ENCODE measurements at regions not wholly inside any gene's neighbourhood (a gene's known extent, or its start where the extent isn't known, plus 50 kb on each side); places are given as distances from the start of the nearest gene placed in this dataset.

- no peaks in the 10 kb centered on the region for H3K9me3 Mint-ChIP-seq
- H3K4me3 Mint-ChIP-seq = no peak overlapping the region
- peaks cover 17% of the 10 kb centered on the region for H3K27me3 Mint-ChIP-seq
- ATAC-seq = no peak
- no peaks in the 10 kb centered on the region for H3K4me1 Mint-ChIP-seq
- no peak for DNase-seq
- no peak overlapping the region for H3K27ac Mint-ChIP-seq
Observed at GRCh38 chr11:105241136-105241535, 101.6 kb upstream of the CARD18 start.

GRCh38 chr11:105236664-105237063 is 97.1 kb upstream of the CARD18 start:
- no peak for DNase-seq
- H3K27me3 Mint-ChIP-seq = no peaks in the 10 kb centered on the region
- H3K4me1 Mint-ChIP-seq = no peaks in the 10 kb centered on the region
- no peaks in the 10 kb centered on the region for H3K9me3 Mint-ChIP-seq
- ATAC-seq = no peak
- no peak overlapping the region for H3K4me3 Mint-ChIP-seq
- H3K27ac Mint-ChIP-seq = no peak overlapping the region

- no peak for DNase-seq
- H3K27me3 Mint-ChIP-seq = no peaks in the 10 kb centered on the region
Observed at GRCh38 chr11:105233285-105233684, 93.7 kb upstream of the CARD18 start.

GRCh38 chr11:105232021-105232420 is 92.5 kb upstream of the CARD18 start:
- H3K27me3 Mint-ChIP-seq = no peaks in the 10 kb centered on the region
- no peak overlapping the region for H3K4me3 Mint-ChIP-seq
- H3K4me1 Mint-ChIP-seq = no peaks in the 10 kb centered on the region
- H3K9me3 Mint-ChIP-seq = no peaks in the 10 kb centered on the region
- ATAC-seq = no peak
- H3K27ac Mint-ChIP-seq = no peak overlapping the region
- DNase-seq = no peak

More at GRCh38 chr11:105233285-105233684, 93.7 kb upstream of the CARD18 start:
- no peaks in the 10 kb centered on the region for H3K9me3 Mint-ChIP-seq
- no peak overlapping the region for H3K27ac Mint-ChIP-seq
- no peak overlapping the region for H3K4me3 Mint-ChIP-seq
- ATAC-seq = no peak
- no peaks in the 10 kb centered on the region for H3K4me1 Mint-ChIP-seq

- no peak overlapping the region for H3K4me3 Mint-ChIP-seq
Observed at GRCh38 chr11:105230586-105230985, 91.0 kb upstream of the CARD18 start.

GRCh38 chr11:105229761-105230160 is 90.2 kb upstream of the CARD18 start:
- no peak overlapping the region for H3K4me3 Mint-ChIP-seq
- H3K4me1 Mint-ChIP-seq = no peaks in the 10 kb centered on the region
- H3K27ac Mint-ChIP-seq = no peak overlapping the region
- peaks cover 6% of the 10 kb centered on the region for H3K27me3 Mint-ChIP-seq
- no peaks in the 10 kb centered on the region for H3K9me3 Mint-ChIP-seq
- DNase-seq = no peak
- ATAC-seq = no peak

More at GRCh38 chr11:105230586-105230985, 91.0 kb upstream of the CARD18 start:
- Mint-ChIP-seq H3K27ac (no peak overlapping the region), H3K4me1 (no peaks in the 10 kb centered on the region), H3K27me3 (no peaks in the 10 kb centered on the region), H3K9me3 (no peaks in the 10 kb centered on the region)
- DNase-seq (no peak), ATAC-seq (no peak)

- no peak overlapping the region for H3K27ac Mint-ChIP-seq
- H3K9me3 Mint-ChIP-seq = no peaks in the 10 kb centered on the region
Observed at GRCh38 chr11:105229257-105229656, 89.7 kb upstream of the CARD18 start.

GRCh38 chr11:105227363-105227762 is 87.8 kb upstream of the CARD18 start:
- Mint-ChIP-seq H3K27me3 (peaks cover 15% of the 10 kb centered on the region), H3K4me3 (no peak overlapping the region), H3K4me1 (no peaks in the 10 kb centered on the region), H3K9me3 (no peaks in the 10 kb centered on the region), H3K27ac (no peak overlapping the region)
- no peak for ATAC-seq
- DNase-seq = no peak

More at GRCh38 chr11:105229257-105229656, 89.7 kb upstream of the CARD18 start:
- ATAC-seq (no peak), DNase-seq (no peak)
- no peaks in the 10 kb centered on the region for H3K4me1 Mint-ChIP-seq
- no peak overlapping the region for H3K4me3 Mint-ChIP-seq
- peaks cover 9% of the 10 kb centered on the region for H3K27me3 Mint-ChIP-seq

GRCh38 chr11:105226766-105227165 is 87.2 kb upstream of the CARD18 start:
- Mint-ChIP-seq H3K27me3 (peaks cover 15% of the 10 kb centered on the region), H3K4me1 (no peaks in the 10 kb centered on the region), H3K4me3 (no peak overlapping the region), H3K27ac (no peak overlapping the region), H3K9me3 (no peaks in the 10 kb centered on the region)
- ATAC-seq (no peak), DNase-seq (no peak)

- H3K9me3 Mint-ChIP-seq = no peaks in the 10 kb centered on the region
- no peak for DNase-seq
Observed at GRCh38 chr11:105226091-105226490, 86.5 kb upstream of the CARD18 start.

GRCh38 chr11:105224482-105225253 is 85.1 kb upstream of the CARD18 start:
- DNase-seq (no peak), ATAC-seq (no peak)
- peak overlapping the region in 1 of 2 donors; percentile 27 for H3K27ac Mint-ChIP-seq
- no peaks in the 10 kb centered on the region for H3K4me1 Mint-ChIP-seq
- H3K9me3 Mint-ChIP-seq = peaks cover 0 to 1% of the 10 kb centered on the region in 2 donors
- H3K27me3 Mint-ChIP-seq = peaks cover 18% of the 10 kb centered on the region
- H3K4me3 Mint-ChIP-seq = no peak overlapping the region

More at GRCh38 chr11:105226091-105226490, 86.5 kb upstream of the CARD18 start:
- no peak for ATAC-seq
- Mint-ChIP-seq H3K27me3 (peaks cover 15% of the 10 kb centered on the region), H3K4me1 (no peaks in the 10 kb centered on the region), H3K27ac (peak overlapping the region in 1 of 2 donors; percentile 7), H3K4me3 (no peak overlapping the region)

GRCh38 chr11:105220121-105220520 is 80.6 kb upstream of the CARD18 start:
- ATAC-seq (no peak), DNase-seq (no peak)
- H3K27me3 Mint-ChIP-seq = peaks cover 20% of the 10 kb centered on the region
- peaks cover 4 to 9% of the 10 kb centered on the region in 2 donors for H3K9me3 Mint-ChIP-seq
- no peak overlapping the region for H3K4me3 Mint-ChIP-seq
- H3K4me1 Mint-ChIP-seq = no peaks in the 10 kb centered on the region
- H3K27ac Mint-ChIP-seq = no peak overlapping the region

- H3K27ac Mint-ChIP-seq = no peak overlapping the region
- peaks cover 4 to 9% of the 10 kb centered on the region in 2 donors for H3K9me3 Mint-ChIP-seq
- H3K27me3 Mint-ChIP-seq = peaks cover 15% of the 10 kb centered on the region
- ATAC-seq = no peak
- no peaks in the 10 kb centered on the region for H3K4me1 Mint-ChIP-seq
- no peak for DNase-seq
- no peak overlapping the region for H3K4me3 Mint-ChIP-seq
Observed at GRCh38 chr11:105219670-105220069, 80.1 kb upstream of the CARD18 start.

- ATAC-seq (no peak), DNase-seq (no peak)
- Mint-ChIP-seq H3K9me3 (peaks cover 4 to 9% of the 10 kb centered on the region in 2 donors), H3K27ac (no peak overlapping the region), H3K4me1 (no peaks in the 10 kb centered on the region), H3K4me3 (no peak overlapping the region), H3K27me3 (peaks cover 13% of the 10 kb centered on the region)
Observed at GRCh38 chr11:105219269-105219668, 79.7 kb upstream of the CARD18 start.

GRCh38 chr11:105215528-105215927 is 76.0 kb upstream of the CARD18 start:
- ATAC-seq (no peak), DNase-seq (no peak)
- Mint-ChIP-seq H3K27ac (no peak overlapping the region), H3K27me3 (peaks cover 7% of the 10 kb centered on the region), H3K9me3 (peaks cover 4 to 9% of the 10 kb centered on the region in 2 donors), H3K4me3 (no peak overlapping the region), H3K4me1 (no peaks in the 10 kb centered on the region)

- DNase-seq (no peak), ATAC-seq (no peak)
- Mint-ChIP-seq H3K9me3 (no peaks in the 10 kb centered on the region), H3K4me3 (no peak overlapping the region), H3K27ac (no peak overlapping the region), H3K4me1 (no peaks in the 10 kb centered on the region), H3K27me3 (no peaks in the 10 kb centered on the region)
Observed at GRCh38 chr11:105211806-105212554, 72.4 kb upstream of the CARD18 start.

All from stimulated activated naive CD8-positive, alpha-beta T cell treated with anti-CD3 and anti-CD28 coated beads, Interleukin-15, amount 100 ng/mL, for 72 hours (primary cell).